Transverse colon (tissue), 4 donors: ENCODE measurements at regions not wholly inside any gene's neighbourhood (a gene's known extent, or its start where the extent isn't known, plus 50 kb on each side); places are given as distances from the start of the nearest gene placed in this dataset.

Experiments
- CTCF ChIP-seq, 5 experiments: fragments of 200-600 bp in 3 of 5; fragments of 450-650 bp in 2 of 5; sonication (generic) in 3 of 5; IDR thresholded peaks; 1 replicate in 2 of 5; 2 replicates in 3 of 5; pipeline ENCODE4 v1.5.1; 2016 to 2017; ENCODE audit warnings: antibody characterized with exemption in 5 of 5, inconsistent platforms in 3 of 5, mild to moderate bottlenecking in 2 of 5, moderate library complexity in 1 of 5
- EP300 ChIP-seq: sonication (generic); formaldehyde crosslinking; IDR thresholded peaks from one replicate; pipeline ENCODE4 v1.6.1; 2017; ENCODE audit warnings: antibody characterized with exemption, low read depth
- POLR2A ChIP-seq: fragments of 450-650 bp; IDR thresholded peaks from one replicate; pipeline ENCODE4 v1.6.1; 2016; ENCODE audit warnings: antibody characterized with exemption, mild to moderate bottlenecking, moderate library complexity
- POLR2AphosphoS5 ChIP-seq, 3 donors: sonication (generic); formaldehyde crosslinking; IDR thresholded peaks; one replicate each; pipeline ENCODE4 v1.6.1; 2016; ENCODE audit warnings: antibody characterized with exemption in 3 of 3

GRCh38 chr2:5359397-5359796, 332.8 kb upstream of the SOX11 start:
- TF ChIP-seq CTCF (IDR thresholded peaks at IDR 0.05): no peak
- no peak for TF ChIP-seq EP300
- TF ChIP-seq POLR2AphosphoS5 (IDR thresholded peaks at IDR 0.05): no peak
- no peak for TF ChIP-seq POLR2A
